K562 (cell line): ENCODE measurements at regions not wholly inside any gene's neighbourhood (a gene's known extent, or its start where the extent isn't known, plus 50 kb on each side); places are given as distances from the start of the nearest gene placed in this dataset.
"Not testable (repeated sequence)": the region's sequence is repeated elsewhere in the genome, so short reads cannot be mapped to it uniquely, and the experiment has no call there.

Source experiments
- ATAC-seq: fragments of 200-7000 bp; cut with Tn5 transposase; 3 replicates; pipeline ENCODE4 v1.9.1; 2020; ENCODE audit warnings: moderate library complexity
- BruUV-seq: library from RNA; stranded (reverse); fragments of 400-500 nt; replicated peaks from 2 replicates; lab custom pipeline; 2021; lab: Mats Ljungman, UMichigan
- CTCF ChIA-PET: fragments of 300-600 bp; formaldehyde crosslinking; extraction: SDS; loops from one replicate; lab custom pipeline; 2021; ENCODE audit warnings: low intra/inter-chr PET ratio; lab: Yijun Ruan, JAX
- POLR2A ChIA-PET: fragments of 300-600, 350-650 bp; sonication (Branson Sonifier 250); formaldehyde crosslinking; extraction: SDS; loops from one replicate; lab custom pipeline; 2021; ENCODE audit warnings: antibody characterized with exemption, inconsistent platforms; lab: Yijun Ruan, JAX
- DNase-seq, 4 experiments: peaks; one replicate each; pipeline versions ENCODE4 v3.0.0 to v3.0.0-alpha.2; 2011 to 2018; ENCODE audit warnings: low spot score in 3 of 4, mixed read lengths in 3 of 4; ENCODE audit errors: extremely low read depth in 1 of 4
- FAIRE-seq: peaks from 2 replicates; lab custom pipeline; 2011; peaks lifted over from hg19 to GRCh38; lab: Jason Lieb, UNC
- H2AFZ ChIP-seq: 2 replicates; pipeline ENCODE4 v1.6.0; 2011; ENCODE audit warnings: low read depth, low read length, control low read depth, inconsistent platforms
- H3K27ac ChIP-seq: fragments of 200-600 bp; 3 replicates; pipeline ENCODE4 v1.8.0; 2011; ENCODE audit warnings: low read depth, mild to moderate bottlenecking, control low read depth, inconsistent platforms, low read length, moderate library complexity, mixed read lengths; ENCODE audit errors: extremely low read depth
- H3K27me3 ChIP-seq, 2 experiments: fragments of 300-600 bp in 1 of 2; 2 replicates in 1 of 2; 3 replicates in 1 of 2; pipeline versions ENCODE4 v1.6.0 to v1.8.0; 2011; ENCODE audit warnings: inconsistent platforms in 2 of 2, low read length in 2 of 2, mild to moderate bottlenecking in 1 of 2, mixed read lengths in 1 of 2, moderate library complexity in 1 of 2; ENCODE audit not compliant: control insufficient read depth in 2 of 2, insufficient read depth in 2 of 2
- H3K36me3 ChIP-seq: fragments of 300-600 bp; 3 replicates; pipeline ENCODE4 v1.8.0; 2011; ENCODE audit warnings: mild to moderate bottlenecking, low read length, inconsistent platforms; ENCODE audit not compliant: control insufficient read depth, insufficient read depth
- H3K4me1 ChIP-seq, 2 experiments: fragments of 200-600 bp in 1 of 2; replicated peaks in 1 of 2; 2 replicates in 1 of 2; 3 replicates in 1 of 2; pipeline versions ENCODE4 v1.5.1 to v1.8.0; 2011; ENCODE audit warnings: inconsistent platforms in 2 of 2, low read length in 2 of 2, mild to moderate bottlenecking in 1 of 2, mixed read lengths in 1 of 2, moderate library complexity in 1 of 2; ENCODE audit not compliant: control insufficient read depth in 2 of 2, insufficient read depth in 2 of 2
- H3K4me2 ChIP-seq: 2 replicates; pipeline ENCODE4 v1.6.1; 2011; ENCODE audit warnings: low read length, control low read depth, inconsistent platforms, mixed read lengths; ENCODE audit not compliant: insufficient read depth
- H3K4me3 ChIP-seq: fragments of 200-600 bp; sonication (generic), shearing (Covaris generic); 2 replicates; pipeline ENCODE4 v1.5.1; 2016; ENCODE audit warnings: control low read depth, inconsistent platforms
- H3K79me2 ChIP-seq: fragments of 200-600 bp; 3 replicates; pipeline ENCODE4 v1.8.0; 2011; ENCODE audit warnings: low read length, inconsistent platforms; ENCODE audit not compliant: control insufficient read depth, insufficient read depth
- H3K9ac ChIP-seq, 2 experiments: 2 replicates each; pipeline versions ENCODE4 v1.6.0 to v1.6.1; 2011; ENCODE audit warnings: low read depth in 2 of 2, low read length in 2 of 2, control low read depth in 1 of 2, inconsistent platforms in 1 of 2, mild to moderate bottlenecking in 1 of 2, mixed read lengths in 1 of 2; ENCODE audit not compliant: insufficient read depth in 1 of 2
- H3K9me1 ChIP-seq: one replicate; pipeline ENCODE4 v1.6.0; 2011; ENCODE audit warnings: inconsistent platforms, mild to moderate bottlenecking, low read length, moderate library complexity; ENCODE audit not compliant: control insufficient read depth, insufficient read depth
- H3K9me3 ChIP-seq: replicated peaks from 2 replicates; pipeline ENCODE4 v1.5.1; 2011; ENCODE audit warnings: low read depth, low read length, inconsistent platforms; ENCODE audit not compliant: control insufficient read depth, insufficient read depth
- H4K20me1 ChIP-seq: replicated peaks from 2 replicates; pipeline ENCODE4 v1.6.1; 2011; ENCODE audit warnings: low read length, inconsistent platforms, mixed read lengths; ENCODE audit not compliant: control insufficient read depth, insufficient read depth
- WGBS: fragments of 100-300 bp; shearing (Covaris generic); methylation state at CpG from one replicate; pipeline ENCODE4 v1.1.6; 2016; ENCODE audit warnings: low coverage, mixed read lengths; ENCODE audit not compliant: insufficient coverage; ENCODE audit errors: missing lambda C conversion rate; 5-methylcytosine and 5-hydroxymethylcytosine counted together
- in situ Hi-C: fragments of 300-500 bp; cut with MboI; formaldehyde crosslinking; loops from 4 replicates; pipeline ENCODE4 v1.15.0; 2018; ENCODE audit warnings: inconsistent platforms, mixed read lengths
- intact Hi-C: fragments of 100-400 bp; cut with micrococcal nuclease; formaldehyde crosslinking; loops from 2 replicates; pipeline ENCODE4 v1.14.2; 2022

DNA sequence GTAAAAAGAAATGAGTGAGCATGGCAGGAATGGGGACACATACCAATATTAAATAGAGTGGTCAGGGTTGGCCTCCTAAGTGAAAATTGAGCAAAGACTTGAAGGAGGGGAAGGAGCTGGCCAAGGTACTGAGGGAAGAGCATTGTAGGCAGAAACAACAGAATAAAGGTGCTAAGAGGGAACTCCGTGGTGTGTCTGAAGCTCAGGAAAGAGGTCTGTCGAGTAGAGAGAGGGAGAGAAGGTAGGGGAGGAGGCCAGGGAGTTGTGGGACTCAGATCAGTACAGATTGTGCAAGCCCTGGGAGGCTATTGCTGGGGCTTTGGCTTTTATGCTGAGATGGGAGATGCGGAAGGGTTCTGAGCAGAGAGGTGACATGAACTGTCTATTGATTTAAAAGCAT, 664.7 kb downstream of the SPATA31A6 start:
- H3K9ac ChIP-seq, BruUV-seq, H4K20me1 ChIP-seq, in situ Hi-C loops, H3K36me3 ChIP-seq, H3K27ac ChIP-seq, H3K27me3 ChIP-seq, ATAC-seq, H3K4me2 ChIP-seq, H3K4me3 ChIP-seq, POLR2A ChIA-PET, H3K9me1 ChIP-seq, intact Hi-C loops, FAIRE-seq, H2AFZ ChIP-seq, DNase-seq, H3K79me2 ChIP-seq, H3K4me1 ChIP-seq, CTCF ChIA-PET, H3K9me3 ChIP-seq: not testable (repeated sequence)
- WGBS, result no CpG with 5 or more reads among the region's 3 CpGs

DNA sequence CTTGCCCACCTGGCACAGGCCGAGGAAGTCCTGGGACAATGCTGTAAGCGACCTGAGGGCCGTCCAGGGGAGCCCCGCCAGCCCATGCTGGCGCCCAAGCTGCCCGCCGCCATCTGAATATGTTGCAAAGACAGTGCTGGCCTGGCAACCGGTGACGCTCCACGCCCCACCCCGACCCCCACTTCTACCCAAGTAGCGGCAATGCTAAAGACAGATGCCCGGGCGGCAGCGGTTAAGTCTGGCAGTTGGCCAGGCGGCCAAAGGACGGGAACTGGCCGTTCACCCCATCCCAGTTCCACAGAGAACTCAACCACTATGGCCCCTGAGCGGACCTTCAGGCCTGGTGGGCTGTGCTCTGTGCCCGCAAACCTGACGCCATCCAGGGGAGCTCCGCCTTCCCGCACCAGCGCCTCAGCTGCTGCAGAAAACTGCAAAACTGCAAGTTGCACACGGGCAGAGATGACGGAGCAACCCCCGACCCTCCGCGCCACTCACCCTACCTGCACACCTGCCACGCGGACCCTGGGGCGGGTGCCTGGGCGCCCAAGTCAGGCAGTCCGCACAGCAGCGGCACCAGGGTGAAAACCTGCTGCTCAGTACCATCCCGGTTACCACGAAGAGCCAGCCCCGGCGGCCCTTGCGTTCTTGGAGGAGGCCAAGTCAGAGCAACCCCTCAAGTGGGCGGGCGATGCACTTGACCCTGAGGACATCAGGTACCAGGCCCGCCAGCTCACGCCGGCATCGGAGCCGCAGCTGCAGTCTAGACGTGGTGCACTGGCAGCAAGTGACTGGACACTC, 667.6 kb downstream of the SPATA31A6 start:
- H3K4me2 ChIP-seq, ATAC-seq, H2AFZ ChIP-seq, H3K9ac ChIP-seq, H3K79me2 ChIP-seq, H3K36me3 ChIP-seq, BruUV-seq, H3K4me3 ChIP-seq, H3K9me1 ChIP-seq, H3K9me3 ChIP-seq, DNase-seq, POLR2A ChIA-PET, H4K20me1 ChIP-seq, in situ Hi-C loops, CTCF ChIA-PET, H3K4me1 ChIP-seq, H3K27me3 ChIP-seq, H3K27ac ChIP-seq, intact Hi-C loops, FAIRE-seq: not testable (repeated sequence)
- 11% methylated on average over 3 of the region's 48 CpGs for WGBS

DNA sequence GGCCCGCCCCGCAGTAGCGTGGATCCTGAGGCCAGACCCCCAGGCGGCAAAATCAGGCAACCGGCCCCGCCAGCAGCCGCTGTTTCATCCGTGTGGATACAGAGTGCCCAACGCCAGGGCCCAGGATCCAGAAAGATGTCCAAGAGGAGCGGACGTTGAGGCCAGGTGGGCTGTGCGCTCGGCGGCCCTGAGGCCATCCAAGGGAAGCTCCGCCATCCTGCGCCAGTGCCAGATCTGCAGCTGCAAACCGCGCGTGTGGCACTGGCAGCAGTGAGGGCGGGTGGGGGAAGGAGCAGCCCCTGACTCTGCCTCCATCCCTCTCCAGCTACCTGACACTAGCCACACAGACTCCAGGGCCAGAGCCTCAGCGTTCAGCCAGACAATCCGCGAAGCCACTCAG, 668.2 kb downstream of the SPATA31A6 start:
- H3K4me3 ChIP-seq, H3K36me3 ChIP-seq, DNase-seq, CTCF ChIA-PET, H3K79me2 ChIP-seq, BruUV-seq, H3K27ac ChIP-seq, H3K9ac ChIP-seq, H3K9me1 ChIP-seq, POLR2A ChIA-PET, H3K27me3 ChIP-seq, H4K20me1 ChIP-seq, FAIRE-seq, in situ Hi-C loops, H3K4me1 ChIP-seq, H2AFZ ChIP-seq, intact Hi-C loops, ATAC-seq, H3K4me2 ChIP-seq, H3K9me3 ChIP-seq: not testable (repeated sequence)
- WGBS, result no CpG with 5 or more reads among the region's 23 CpGs
